A673 (cell line): ENCODE measurements at regions not wholly inside any gene's neighbourhood (a gene's known extent, or its start where the extent isn't known, plus 50 kb on each side); places are given as distances from the start of the nearest gene placed in this dataset.

ENCODE experiments used
- CTCF ChIP-seq: fragments of 300-800, 200-600 bp; sonication (generic); conservative IDR thresholded peaks from 2 replicates; pipeline ENCODE4 v1.5.1; 2017; ENCODE audit warnings: low read depth, mild to moderate bottlenecking, antibody characterized with exemption, low read length, moderate library complexity, mixed read lengths
- EZH2 ChIP-seq: fragments of 200-600 bp; sonication (generic); IDR thresholded peaks from 2 replicates; pipeline ENCODE4 v1.6.1; 2017; ENCODE audit warnings: borderline replicate concordance, low read depth, mild to moderate bottlenecking, mixed read lengths, antibody characterized with exemption, low read length; ENCODE audit not compliant: poor library complexity, severe bottlenecking

GRCh38 chr3:13747627-13748026 is 132.2 kb downstream of the WNT7A start:
- TF ChIP-seq CTCF (no peak), EZH2 (no peak)
